Stimulated activated CD8-positive, alpha-beta memory T cell treated with anti-CD3 and anti-CD28 coated beads, Interleukin-12 subunit alpha, Interleukin-12 subunit beta, amount 100 ng/mL, for 4 hours (primary cell): ENCODE measurements at regions not wholly inside any gene's neighbourhood (a gene's known extent, or its start where the extent isn't known, plus 50 kb on each side); places are given as distances from the start of the nearest gene placed in this dataset.

Experiments
- DNase-seq: peaks from one replicate; pipeline ENCODE4 v3.0.0-alpha.2; 2020; ENCODE audit warnings: low read depth

DNA sequence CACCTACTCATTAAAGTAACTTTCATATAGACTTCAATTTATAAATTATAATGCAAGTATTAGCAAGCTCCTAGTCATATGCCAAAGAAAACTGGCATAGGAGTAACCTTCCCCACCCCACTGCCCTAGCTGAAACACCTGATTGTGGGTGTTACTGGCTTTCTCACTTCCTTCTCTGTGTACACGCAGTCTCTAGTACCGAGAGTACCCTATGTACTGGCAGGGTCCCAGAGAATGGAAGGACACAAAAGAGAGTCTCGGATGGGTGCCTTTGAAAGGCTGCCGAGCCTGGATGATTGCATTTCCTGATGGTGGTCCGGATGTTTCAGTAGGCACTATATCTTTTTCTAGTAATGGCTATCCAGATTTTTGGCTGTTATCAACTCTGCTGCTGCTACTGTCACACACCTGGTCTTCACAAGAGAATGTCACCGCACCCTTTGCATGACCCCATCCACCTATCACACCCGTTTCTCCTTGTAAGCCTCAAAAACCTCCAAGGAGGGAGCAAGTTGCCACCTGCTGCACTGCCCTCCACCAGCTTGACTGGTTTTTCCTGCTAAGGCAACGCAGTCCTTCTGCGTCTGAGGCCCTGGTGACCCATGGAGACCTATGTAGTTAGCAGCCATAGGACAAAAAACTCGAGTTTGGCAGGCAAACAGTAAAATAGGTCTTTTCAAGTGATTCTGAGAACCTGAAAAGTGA, 53.8 kb upstream of the CLINT1 start:
- no peak for DNase-seq

DNA sequence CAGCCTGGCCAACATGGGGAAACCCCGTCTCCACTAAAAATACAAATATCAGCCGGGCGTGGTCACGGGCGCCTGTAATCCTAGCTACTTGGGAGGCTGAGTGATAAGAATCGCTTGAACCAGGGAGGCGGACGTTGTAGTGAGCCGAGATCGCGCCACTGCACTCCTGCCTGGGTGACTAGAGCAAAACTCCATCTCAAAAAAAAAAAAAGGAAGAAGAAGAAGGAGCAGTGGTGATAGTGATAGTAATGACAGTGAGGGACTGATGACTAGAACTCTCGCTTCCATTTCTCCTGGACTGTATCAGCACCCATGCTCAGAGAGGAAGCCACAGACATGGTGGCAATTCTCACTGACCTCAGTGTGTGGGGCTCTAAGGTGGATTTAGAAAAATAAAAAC, 52.6 kb upstream of the CLINT1 start:
- DNase-seq, result no peak
